ENCODE measurements at regions not wholly inside any gene's neighbourhood (a gene's known extent, or its start where the extent isn't known, plus 50 kb on each side); places are given as distances from the start of the nearest gene placed in this dataset.
"Not testable (repeated sequence)": the region's sequence is repeated elsewhere in the genome, so short reads cannot be mapped to it uniquely, and the experiment has no call there.

DNA sequence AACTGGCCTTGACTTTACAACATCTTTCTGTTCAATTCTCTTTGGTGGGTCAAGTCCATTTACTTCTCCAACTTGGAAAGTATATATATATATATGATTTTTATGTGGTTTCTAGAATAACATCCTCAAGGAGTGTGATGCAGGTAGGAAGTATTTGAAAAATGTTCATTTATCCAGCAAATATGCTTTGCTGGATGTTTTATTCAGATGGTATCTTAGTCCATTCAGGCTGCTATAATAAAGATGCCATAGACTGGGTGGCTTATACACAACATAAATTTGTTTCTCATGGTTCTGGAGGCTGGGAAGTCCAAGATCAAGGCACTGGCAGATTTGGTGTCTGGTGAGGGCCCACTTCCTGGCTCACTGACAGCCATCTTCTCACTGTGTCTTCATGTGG is 168.7 kb upstream of the RASGRP1 start:
- DNase-seq (ENCODE audit: low read depth, low spot score), result no peak

DNA sequence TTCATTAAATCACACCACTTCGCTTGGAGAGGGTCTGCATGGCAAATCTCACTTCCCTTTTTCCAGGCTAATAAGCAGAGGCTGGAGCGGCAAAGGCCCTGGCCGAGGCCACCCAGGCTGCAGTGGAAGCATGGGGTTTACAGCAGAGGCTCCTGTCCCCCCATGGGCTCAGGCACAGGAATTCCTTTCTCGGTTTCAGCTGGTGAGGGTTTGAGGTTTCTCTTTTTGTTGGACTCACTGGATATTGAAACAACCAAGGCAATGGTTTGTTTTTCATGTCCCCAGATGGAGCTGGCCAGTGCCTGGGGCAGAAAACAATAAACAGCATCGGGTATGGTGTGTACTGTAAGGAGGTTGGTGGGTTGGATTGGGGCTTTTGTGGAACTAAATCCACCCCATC is 175.6 kb upstream of the RASGRP1 start:
- no peak for DNase-seq (ENCODE audit: low read depth, low spot score)

DNA sequence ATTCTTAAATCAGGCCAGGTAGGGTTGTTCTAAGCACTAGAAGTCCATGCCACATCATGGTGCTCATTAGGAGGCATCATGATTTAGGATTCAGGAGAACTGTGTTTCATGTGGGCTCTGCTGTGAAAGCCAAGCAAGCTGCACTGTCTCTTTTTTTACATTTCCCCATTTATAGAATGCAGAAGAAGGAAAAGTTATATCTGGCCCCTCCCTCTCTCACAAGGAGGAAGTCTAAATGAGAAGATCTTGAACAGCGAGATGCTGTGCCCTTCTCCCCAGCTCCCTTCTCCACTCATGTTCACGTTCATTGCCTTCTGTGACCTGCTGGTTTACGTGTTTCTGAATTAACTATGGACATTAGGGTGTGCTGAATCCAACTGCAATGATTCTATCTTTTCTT is 178.5 kb upstream of the RASGRP1 start:
- DNase-seq (ENCODE audit: low read depth, low spot score), result no peak

DNA sequence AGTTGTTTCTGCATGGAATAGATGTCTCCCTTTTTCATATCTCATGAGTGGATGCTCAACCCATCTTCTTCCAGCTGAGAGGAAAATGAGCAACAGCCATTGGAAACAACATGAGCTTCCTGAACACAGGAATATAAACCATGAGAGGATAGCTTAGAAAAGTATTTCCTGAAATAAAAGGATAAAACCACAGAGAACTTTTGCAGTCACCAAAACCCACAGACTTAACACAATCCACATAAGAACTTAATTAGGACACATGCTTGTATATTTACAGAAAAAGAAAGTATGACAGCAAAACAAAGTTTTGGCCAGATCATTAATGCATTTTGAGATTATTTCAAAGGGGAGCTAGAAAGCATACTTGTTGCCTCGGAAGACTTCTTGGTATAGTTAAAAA is 180.5 kb upstream of the RASGRP1 start:
- DNase-seq (ENCODE audit: low read depth, low spot score), result no peak

DNA sequence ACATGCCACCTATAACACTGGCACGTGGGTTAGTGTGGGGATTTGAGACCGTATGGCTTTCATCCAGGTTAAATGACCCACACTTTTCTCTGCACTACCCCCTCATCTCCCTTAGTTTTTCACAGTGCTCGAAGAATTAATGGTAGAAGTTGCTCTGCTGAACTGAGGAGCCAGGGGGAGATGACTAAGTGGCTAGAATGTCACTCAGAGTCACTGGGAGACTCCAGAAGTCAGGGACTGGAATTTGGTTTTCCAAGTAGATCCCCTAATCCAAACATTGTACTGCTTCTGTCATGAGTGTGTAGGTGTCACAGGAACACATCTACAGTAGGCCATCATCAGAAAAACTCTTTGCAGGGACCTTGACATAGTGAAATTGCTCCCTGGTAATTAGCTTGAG is 181.0 kb upstream of the RASGRP1 start:
- DNase-seq (ENCODE audit: low read depth, low spot score), result no peak

DNA sequence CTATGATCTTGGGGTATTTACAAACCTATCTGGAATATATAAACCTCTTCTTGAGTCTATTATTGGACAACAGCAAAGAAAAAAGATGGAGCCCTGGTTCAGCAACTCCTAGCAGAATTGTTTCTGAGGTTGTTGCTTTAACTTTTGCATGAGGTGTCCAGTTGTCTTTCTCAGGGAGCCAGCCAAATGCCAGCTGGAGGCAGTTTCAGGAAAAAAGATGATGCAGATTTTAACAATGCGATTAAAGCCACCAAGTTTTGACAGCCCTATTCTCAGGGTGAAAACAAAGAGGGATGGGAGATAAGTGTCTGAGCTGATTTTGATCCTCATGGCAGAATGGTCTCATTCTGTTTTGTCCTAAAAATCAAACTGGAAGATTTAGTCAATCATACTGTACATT is 181.6 kb upstream of the RASGRP1 start:
- DNase-seq (ENCODE audit: low read depth, low spot score), result no peak

DNA sequence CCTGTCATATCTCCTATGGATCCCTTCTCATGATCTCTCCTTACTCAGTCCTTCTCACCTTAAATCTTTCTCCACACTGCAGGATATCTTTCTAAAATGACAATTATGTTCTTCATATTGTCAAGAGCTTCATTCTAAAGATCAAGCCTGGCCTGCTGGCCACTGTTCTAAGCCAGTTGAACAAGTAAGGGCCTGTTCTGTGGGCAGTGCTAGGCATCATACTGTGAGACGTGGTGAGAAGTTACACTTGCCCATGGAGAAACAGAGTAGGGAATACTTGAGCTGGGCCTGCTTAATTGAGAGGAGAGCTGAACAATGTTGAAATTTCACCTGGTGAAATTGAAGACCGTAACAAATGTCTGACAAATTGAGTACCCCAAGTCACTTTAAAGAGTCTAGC is 184.1 kb upstream of the RASGRP1 start:
- no peak for DNase-seq (ENCODE audit: low read depth, low spot score)

DNA sequence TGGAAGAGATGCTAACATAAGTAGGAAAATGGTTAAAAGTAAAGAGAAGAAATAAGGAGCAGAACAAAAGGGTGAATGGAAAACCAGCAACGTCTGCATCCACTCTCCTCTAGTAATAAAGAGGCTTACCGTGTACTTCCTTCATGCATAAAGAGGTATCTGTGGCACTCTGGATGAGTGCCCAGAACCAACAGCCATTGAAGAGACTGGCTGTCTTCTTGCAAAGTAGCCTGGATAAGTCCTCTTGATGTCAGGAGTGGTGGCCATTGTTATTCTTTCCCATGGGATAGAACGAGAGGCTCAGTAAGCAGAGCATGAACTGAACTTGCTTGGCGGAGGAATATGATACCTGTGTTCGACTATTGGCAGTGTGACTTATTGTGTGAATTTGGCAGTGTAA is 186.2 kb upstream of the RASGRP1 start:
- DNase-seq (ENCODE audit: low read depth, low spot score), result no peak

DNA sequence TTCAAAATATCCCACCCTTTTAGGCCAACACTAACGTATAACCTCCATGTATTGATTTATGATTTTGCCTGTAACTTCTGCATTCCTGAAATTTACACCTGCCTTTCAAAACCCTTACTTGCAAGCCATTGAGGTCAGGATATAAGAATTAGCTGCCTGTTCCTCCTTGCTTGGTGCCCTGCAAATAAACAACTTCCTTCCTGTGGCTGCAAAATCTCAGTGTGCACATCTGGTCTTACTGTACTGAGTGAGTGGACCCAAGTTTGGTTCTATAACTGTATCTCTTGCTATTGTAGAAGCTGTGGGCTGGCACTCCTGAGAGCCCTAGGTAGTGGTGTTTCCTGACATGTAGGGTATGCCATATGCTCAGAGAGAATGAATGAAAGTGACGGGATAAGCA is 191.1 kb upstream of the RASGRP1 start:
- no peak for DNase-seq (ENCODE audit: low read depth, low spot score)

DNA sequence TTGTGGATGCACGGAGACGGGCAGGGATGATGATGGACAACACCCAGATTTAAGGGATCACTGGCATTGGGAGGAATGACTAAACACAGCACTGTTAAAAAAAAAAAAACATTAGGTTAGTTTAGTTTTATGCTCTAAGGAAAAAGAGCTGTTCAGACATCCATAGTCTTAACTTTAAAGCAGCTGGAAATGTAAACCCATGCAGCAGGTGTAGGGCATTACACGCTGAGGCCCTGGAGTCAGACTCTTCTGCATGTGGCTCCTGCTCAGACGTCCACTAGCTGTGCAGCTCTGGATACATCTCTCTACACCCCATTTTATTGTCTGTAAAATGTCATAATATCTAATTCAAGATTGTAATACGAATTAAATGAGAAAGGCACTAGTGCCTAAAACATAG is 191.8 kb upstream of the RASGRP1 start:
- DNase-seq (ENCODE audit: low read depth, low spot score), result no peak

DNA sequence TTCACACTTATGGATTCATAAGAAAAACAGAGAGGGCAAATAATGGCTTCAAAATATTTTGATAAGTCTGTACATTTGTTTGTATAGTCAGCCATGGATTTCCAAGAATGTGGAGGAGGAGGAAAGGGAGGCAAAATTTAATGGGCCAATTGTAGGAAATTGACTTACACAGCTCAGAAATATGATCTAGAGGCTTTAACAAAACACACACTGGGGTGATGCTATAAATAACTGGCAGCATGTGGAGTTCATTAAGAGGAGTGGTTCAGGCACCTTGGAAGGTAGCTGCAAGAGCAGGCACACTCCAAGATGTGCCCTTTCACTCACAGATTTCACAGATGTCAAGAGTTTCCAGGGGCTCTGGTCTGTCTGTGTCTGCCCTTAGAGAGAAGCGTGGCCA is 193.4 kb upstream of the RASGRP1 start:
- peak; percentile 1 for DNase-seq (ENCODE audit: low read depth, low spot score)

DNA sequence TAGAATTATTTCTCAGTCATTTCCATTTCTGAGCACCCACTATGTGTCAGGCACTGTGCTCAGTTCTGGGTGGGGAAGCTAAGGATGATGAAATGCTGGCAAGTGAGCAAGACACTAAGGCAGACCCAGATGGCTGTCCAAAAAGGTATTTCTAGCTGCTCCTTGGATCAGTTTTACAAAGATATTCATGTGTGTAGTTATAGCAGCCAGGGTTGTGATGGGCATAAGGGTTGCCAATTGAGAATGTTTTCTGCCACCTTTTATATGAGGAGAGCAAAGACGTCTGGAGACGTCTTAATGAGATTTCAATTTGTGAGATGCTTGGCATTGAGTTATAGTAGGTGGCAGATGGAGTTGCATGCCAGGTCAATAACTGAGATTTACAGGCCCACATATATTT is 197.1 kb upstream of the RASGRP1 start:
- no peak for DNase-seq (ENCODE audit: low read depth, low spot score)

DNA sequence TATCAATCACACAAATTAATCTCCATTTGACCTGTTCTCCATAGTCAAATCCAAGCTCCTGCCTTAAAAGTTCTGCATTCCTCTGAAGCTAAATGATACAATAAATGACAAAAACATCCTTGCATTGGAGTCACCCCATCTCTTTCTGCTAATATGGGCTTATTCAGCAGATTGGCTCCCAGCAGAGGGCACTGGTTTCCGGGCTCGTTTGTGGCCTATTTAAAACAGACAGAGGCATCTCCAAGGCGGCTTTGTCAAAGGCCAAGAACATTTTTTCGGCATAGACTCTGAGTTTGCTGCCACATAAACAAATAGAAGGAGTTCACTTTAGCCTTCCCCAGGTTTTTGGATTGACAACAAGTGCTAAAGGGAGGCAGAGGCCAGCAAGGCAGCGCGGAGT is 204.4 kb upstream of the RASGRP1 start:
- DNase-seq (ENCODE audit: low read depth, low spot score), result no peak

DNA sequence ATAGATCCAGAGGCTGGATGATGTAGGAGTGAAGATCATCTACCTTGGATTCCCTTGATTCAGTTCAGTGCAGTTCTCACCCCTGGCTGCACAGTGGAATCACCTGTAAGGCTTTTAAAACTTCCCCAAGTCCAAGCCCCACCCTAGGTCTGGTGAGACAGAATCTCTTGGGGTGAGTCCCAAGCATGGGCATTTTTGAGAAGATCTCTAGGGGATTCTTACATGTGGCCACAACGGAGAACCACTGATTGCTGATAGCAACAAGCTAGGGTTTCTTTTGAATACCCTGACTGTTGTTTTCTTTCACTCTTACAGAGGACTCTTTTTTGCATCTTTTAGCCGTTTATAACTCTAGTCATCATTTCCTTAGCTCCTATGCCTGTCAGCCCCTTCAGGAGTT is 204.9 kb upstream of the RASGRP1 start:
- no peak for DNase-seq (ENCODE audit: low read depth, low spot score)

DNA sequence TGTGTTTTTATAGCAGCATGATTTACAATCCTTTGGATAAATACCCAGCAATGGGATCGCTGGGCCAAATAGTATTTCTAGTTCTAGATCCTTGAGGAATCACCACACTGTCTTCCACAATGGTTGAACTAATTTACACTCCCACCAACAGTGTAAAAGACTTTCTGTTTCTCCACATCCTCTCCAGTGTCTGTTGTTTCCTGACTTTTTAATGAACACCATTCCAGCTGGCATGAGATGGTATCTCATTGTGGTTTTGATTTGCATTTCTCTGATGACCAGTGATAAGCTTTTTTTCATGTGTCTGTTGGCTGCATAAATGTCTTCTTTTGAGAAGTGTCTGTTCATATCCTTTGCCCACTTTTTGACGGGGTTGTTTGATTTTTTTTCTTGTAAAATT is 209.5 kb upstream of the RASGRP1 start:
- not testable (repeated sequence) for DNase-seq (ENCODE audit: low read depth, low spot score)

DNA sequence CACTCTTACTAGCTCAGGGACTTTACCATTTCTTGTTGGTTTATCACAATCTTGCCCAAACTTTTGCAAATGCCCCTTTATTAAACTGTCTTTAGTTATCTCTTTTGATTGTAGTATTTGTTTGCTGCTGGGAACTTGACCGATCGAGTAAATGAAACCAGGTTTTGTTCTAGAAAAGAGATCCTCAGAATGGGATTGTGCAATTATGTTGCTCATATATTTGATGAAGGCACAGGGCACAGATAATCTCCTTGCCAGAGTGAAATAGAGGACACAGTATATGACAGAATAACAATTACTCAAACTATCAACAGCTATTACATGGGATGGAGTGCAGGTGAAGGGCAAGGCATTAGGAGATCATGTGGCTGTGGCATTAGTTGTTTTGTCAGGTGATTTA is 216.6 kb upstream of the RASGRP1 start:
- DNase-seq (ENCODE audit: low read depth, low spot score), result no peak

DNA sequence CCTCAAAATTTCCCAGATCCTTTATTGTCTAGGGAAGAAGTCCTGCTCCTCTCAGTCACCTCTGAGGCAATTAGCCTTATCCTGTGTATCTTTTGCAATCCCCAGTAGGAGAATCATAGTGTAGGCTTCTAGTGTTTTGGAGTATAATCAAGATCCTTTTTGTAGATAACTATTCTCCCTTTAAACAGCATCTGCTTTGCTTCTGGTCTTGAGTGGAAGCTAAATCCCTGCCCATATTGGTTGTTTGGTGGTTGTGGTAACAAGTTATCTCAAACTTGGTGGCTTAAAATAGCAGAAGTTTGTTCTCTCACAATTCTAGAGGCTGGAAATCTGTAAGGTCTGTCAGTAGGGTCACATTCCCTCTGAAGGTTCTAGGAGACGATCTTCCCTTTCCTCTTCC is 217.5 kb upstream of the RASGRP1 start:
- no peak for DNase-seq (ENCODE audit: low read depth, low spot score)

DNA sequence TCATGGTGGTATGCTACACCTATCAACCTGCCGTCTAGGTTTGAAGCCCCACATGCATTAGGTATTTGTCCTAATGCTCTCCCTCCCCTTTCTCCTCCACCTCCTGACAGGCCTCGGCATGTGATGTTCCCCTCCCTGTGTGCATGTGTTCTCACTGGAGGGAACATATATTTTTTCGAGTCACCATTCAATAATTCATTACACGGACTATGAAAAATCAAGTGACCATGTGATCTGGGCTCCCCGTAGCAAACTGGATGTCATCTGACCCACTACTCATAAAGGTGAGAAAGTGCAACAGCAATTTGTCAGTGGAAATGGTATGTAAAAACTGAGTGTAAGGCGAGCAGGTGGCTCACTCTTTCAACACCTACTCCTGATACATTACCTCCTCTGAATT is 224.3 kb upstream of the RASGRP1 start:
- no peak for DNase-seq (ENCODE audit: low read depth, low spot score)

DNA sequence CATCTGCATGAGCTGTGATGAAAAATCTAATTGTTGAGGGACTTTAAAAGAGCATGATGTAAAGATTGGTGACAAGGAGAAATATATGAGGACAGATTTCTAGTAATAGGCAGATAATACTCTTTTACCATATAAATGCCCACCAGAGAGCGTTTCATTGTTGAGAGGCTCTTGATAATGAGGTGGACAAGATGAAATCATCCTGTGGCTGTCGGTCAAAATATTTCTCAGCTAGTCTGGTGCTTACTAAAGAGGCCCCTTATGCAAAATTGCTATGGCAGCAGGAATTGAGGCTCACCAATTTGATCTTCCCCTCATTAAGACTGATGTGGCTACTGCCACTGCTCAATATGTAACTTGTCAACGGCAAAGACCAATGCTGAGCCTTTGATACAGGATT is 225.0 kb upstream of the RASGRP1 start:
- no peak for DNase-seq (ENCODE audit: low read depth, low spot score)

DNA sequence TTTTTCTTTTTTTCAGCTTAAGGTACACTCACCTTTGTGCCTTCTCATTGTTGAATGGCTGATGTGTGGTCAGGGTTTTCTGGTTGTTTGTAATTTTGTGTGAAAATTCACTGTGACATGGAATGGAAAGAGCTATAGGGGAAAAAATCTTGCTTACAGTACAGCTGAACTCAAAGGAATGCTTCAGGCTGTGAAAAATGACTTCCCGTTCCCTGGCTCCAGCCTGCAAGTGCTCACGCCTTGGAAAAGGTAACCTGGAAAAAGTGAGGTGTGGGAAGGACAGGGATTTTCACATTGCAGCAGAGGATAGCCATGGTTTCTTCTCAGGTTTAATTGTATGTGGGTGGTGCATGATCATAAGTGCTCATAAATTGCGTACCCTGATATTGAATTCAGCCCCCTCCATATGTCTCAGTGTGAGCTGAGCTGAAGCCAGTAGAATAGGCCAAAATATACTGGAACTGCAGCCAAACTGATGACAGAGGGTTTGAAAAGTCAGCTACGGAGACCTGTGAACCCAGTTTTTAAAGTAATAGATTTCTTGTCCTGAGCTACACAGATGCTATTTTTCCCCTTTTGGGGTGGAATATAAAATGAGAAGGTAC is 228.7 kb upstream of the RASGRP1 start:
- DNase-seq (ENCODE audit: low read depth, low spot score), result no peak

DNA sequence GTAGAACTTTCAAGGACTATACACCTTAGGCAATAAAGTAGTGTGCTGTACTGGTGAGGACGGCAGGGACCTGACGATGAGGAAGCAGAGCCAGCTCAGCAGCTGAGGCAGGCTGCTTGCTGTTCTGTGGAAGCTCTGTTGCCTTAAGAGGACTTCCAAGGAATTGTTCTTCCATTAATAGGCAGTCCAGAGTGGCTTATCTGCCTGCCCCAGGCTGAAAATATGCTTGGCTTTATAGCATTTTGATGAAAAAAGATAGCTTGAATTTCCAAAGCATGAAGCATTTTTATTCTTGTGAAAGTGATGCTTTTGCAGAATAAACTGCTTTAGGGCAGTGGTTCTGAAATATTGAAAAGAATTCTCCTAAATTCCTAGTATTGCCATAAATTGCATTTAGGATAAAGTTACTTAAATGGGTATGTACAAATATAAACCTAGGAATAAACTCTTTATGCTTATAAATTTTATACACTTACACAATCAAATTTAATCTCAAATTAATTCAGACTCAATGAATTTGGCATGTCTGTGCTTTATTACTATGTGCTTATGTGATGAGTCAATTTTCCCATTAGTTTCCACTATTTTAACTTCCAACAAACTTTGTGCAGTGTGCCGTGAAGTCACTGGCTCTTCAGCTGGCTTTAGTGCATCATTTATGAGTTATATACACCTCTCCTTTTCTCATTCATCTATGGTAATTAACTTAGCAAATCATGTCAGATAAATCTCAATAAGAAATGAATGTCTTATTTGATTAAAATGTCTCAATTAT is 231.0 kb upstream of the RASGRP1 start:
- no peak for DNase-seq (ENCODE audit: low read depth, low spot score)

DNA sequence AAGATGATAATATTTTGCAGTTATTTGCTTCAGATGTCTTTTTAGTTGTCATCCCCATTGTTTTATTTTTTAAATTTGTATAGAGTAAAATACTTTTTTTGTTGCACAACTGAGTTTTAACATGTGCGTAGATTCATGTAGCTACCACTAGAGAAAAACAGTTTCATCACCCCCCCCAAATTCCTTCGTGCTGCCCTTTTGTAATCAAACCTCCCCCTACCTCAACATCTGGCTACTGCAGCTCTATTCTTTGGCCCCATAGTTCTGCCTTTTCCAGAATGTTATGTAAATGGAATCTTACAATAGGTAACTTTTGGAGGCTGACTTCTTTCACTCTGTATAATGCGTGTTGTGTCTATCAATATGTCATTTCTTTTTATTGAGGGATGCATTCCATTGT is 232.0 kb upstream of the RASGRP1 start:
- no peak for DNase-seq (ENCODE audit: low read depth, low spot score)

DNA sequence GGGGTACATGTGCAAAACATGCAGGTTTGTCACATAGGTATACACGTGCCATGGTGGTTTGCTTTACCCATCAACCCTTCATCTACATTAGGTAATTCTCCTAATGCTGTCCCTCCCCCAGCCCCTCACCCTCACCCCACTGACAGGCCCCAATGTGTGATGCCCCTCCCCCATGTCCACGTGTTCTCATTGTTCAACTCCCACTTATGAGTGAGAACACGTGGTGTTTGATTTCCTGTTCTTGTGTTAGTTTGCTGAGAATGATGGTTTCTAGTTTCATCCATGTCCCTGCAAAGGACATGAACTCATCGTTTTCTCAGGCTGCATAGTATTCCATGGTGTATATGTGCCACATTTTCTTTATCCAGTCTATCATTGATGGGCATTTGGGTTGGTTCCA is 232.9 kb upstream of the RASGRP1 start:
- not testable (repeated sequence) for DNase-seq (ENCODE audit: low read depth, low spot score)

DNA sequence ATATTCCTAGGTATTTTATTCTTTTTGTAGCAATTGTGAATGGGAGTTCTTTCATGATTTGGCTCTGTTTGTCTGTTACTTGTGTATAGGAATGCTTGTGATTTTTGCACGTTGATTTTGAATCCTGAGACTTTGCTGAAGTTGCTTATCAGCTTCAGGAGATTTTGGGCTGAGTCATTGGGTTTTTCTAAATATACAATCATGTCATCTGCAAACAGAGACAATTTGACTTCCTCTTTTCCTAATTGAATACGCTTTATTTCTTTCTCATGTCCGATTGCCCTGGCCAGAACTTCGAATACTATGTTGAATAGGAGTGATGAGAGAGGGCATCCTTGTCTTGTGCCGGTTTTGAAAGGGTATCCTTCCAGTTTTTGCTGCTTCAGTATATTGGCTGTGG is 234.6 kb upstream of the RASGRP1 start:
- DNase-seq (ENCODE audit: low read depth, low spot score), result not testable (repeated sequence)
